Glutamatergic neuron (in vitro differentiated cells): ENCODE measurements at regions not wholly inside any gene's neighbourhood (a gene's known extent, or its start where the extent isn't known, plus 50 kb on each side); places are given as distances from the start of the nearest gene placed in this dataset.

ENCODE experiments used
- DNase-seq: peaks from one replicate; pipeline ENCODE4 v3.0.0; 2022
- H3K27ac Mint-ChIP-seq: one replicate; pipeline ENCODE4 v1.8.0; 2020; ENCODE audit warnings: mild to moderate bottlenecking, mixed read lengths, inconsistent platforms; ENCODE audit not compliant: unreplicated experiment
- H3K27me3 Mint-ChIP-seq: one replicate; pipeline ENCODE4 v1.8.0; 2020; ENCODE audit warnings: mild to moderate bottlenecking, moderate library complexity, mixed read lengths, inconsistent platforms; ENCODE audit not compliant: unreplicated experiment
- H3K36me3 Mint-ChIP-seq: one replicate; pipeline ENCODE4 v1.8.0; 2020; ENCODE audit warnings: mild to moderate bottlenecking, mixed read lengths, inconsistent platforms; ENCODE audit not compliant: unreplicated experiment
- H3K4me1 Mint-ChIP-seq: one replicate; pipeline ENCODE4 v1.8.0; 2020; ENCODE audit warnings: mild to moderate bottlenecking, low read depth, mixed read lengths, inconsistent platforms; ENCODE audit not compliant: unreplicated experiment
- H3K4me3 Mint-ChIP-seq: one replicate; pipeline ENCODE4 v1.8.0; 2020; ENCODE audit warnings: mild to moderate bottlenecking, mixed read lengths, inconsistent platforms; ENCODE audit not compliant: unreplicated experiment
- H3K9me3 Mint-ChIP-seq: one replicate; pipeline ENCODE4 v1.8.0; 2020; ENCODE audit warnings: mild to moderate bottlenecking, moderate library complexity, mixed read lengths, inconsistent platforms; ENCODE audit not compliant: unreplicated experiment
- TF ChIP-seq, protein P1 (sequence below): fragments of 200-600 bp; sonication (generic); IDR thresholded peaks from one replicate; pipeline ENCODE4 v1.5.0; 2021; ENCODE audit not compliant: partially characterized antibody, unreplicated experiment

DNA sequence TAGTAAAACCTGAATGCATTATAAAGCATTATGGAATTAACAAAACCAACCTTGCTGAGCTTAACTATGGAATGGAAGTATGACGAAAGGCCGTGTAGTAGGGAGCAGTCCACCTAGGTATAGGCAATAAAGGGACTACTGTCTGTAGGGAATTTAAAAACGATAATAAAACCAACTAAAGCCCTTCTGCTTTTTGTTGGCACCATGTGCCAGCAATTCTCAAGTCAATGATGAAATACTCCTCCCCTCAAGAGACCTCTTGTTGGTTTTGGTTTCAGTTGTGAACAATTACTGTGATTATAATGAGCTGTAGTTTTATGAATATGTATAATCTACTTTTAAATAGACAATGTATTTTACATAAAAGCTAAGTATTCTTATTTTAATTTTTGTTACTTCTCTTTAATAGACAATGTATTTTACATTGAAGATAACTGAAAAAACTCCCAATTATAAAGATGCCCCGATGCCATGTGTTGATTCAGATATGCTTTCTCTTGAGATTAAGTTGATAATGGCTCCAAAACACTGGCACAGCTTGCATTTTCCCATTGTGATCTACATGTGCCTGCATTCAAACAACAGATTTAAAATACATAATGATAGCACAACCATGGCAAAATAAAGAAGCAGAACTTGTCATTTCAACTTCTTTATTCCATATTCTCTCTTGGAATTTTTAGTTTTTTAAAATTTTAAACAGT lies 55.5 kb upstream of the ZDBF2 start:
- Mint-ChIP-seq H3K4me1 (no peaks in the 10 kb centered on the region), H3K27ac (no peak overlapping the region), H3K27me3 (peaks cover 1% of the 10 kb centered on the region), H3K9me3 (no peaks in the 10 kb centered on the region), H3K4me3 (no peak overlapping the region), H3K36me3 (peaks cover 5% of the 10 kb centered on the region)
- DNase-seq, result no peak
- TF ChIP-seq, protein P1, sequence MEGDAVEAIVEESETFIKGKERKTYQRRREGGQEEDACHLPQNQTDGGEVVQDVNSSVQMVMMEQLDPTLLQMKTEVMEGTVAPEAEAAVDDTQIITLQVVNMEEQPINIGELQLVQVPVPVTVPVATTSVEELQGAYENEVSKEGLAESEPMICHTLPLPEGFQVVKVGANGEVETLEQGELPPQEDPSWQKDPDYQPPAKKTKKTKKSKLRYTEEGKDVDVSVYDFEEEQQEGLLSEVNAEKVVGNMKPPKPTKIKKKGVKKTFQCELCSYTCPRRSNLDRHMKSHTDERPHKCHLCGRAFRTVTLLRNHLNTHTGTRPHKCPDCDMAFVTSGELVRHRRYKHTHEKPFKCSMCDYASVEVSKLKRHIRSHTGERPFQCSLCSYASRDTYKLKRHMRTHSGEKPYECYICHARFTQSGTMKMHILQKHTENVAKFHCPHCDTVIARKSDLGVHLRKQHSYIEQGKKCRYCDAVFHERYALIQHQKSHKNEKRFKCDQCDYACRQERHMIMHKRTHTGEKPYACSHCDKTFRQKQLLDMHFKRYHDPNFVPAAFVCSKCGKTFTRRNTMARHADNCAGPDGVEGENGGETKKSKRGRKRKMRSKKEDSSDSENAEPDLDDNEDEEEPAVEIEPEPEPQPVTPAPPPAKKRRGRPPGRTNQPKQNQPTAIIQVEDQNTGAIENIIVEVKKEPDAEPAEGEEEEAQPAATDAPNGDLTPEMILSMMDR, result no peak

DNA sequence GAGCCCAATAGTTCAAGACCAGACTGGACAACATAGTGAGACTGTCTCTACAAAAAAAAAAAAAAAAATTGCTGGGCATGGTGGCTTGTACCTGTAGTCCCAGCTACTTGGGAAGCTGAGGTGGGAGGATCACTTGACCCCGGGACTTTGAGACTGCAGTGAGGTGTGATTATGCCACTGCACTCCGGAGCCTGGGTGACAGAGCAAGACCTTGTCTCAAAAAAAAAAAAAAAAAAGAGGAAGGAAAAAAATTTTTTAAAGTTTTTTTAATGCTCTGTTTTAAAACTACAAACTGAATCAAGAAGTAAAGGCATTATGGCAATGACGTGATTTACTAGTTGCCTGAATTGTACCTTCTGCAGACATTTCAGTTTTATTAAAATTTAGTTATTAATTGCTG lies 54.5 kb upstream of the ZDBF2 start:
- no peaks in the 10 kb centered on the region for H3K4me1 Mint-ChIP-seq
- H3K27me3 Mint-ChIP-seq, result peaks cover 1% of the 10 kb centered on the region
- no peak for DNase-seq
- peaks cover 5% of the 10 kb centered on the region for H3K36me3 Mint-ChIP-seq
- no peak overlapping the region for H3K27ac Mint-ChIP-seq
- H3K9me3 Mint-ChIP-seq, result no peaks in the 10 kb centered on the region
- no peak overlapping the region for H3K4me3 Mint-ChIP-seq
- TF ChIP-seq, protein P1, result no peak

DNA sequence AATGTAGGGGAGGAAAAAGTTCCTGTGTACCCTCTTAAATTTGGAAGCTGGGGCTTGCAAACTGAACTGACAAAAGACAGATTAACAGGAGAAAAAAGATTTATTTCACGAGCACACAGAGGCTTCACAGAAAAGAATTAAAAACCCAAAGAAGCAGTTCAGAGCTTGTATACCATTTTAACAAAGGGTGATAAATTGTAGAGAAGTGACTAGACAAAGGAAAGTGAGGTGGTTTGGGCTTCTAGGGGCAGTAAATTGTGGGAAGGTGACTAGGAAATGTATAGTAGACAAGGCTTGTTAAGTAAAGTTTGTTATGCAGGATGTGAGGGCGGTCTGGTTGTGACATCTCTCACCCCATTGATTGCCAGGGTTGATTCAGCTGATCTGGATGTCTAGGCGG lies 53.5 kb upstream of the ZDBF2 start:
- Mint-ChIP-seq H3K4me1 (no peaks in the 10 kb centered on the region), H3K27ac (no peak overlapping the region), H3K27me3 (peaks cover 1% of the 10 kb centered on the region)

More for the DNA sequence above, 53.5 kb upstream of the ZDBF2 start:
- no peak overlapping the region for H3K4me3 Mint-ChIP-seq
- DNase-seq, result no peak
- TF ChIP-seq, protein P1, result no peak
- no peaks in the 10 kb centered on the region for H3K9me3 Mint-ChIP-seq
- peaks cover 5% of the 10 kb centered on the region for H3K36me3 Mint-ChIP-seq
